Astrocyte of the spinal cord (primary cell): ENCODE measurements at regions not wholly inside any gene's neighbourhood (a gene's known extent, or its start where the extent isn't known, plus 50 kb on each side); places are given as distances from the start of the nearest gene placed in this dataset.

ENCODE experiments used
- DNase-seq: peaks from one replicate; pipeline ENCODE4 v3.0.0; 2011; ENCODE audit warnings: low read depth, low spot score
- H3K4me3 ChIP-seq: 2 replicates; pipeline ENCODE4 v1.5.1; 2011; ENCODE audit warnings: low read depth, mild to moderate bottlenecking, low read length, moderate library complexity
- CTCF ChIP-seq: IDR thresholded peaks from 2 replicates; pipeline ENCODE4 v1.5.1; 2012; ENCODE audit warnings: low read depth, mild to moderate bottlenecking, low read length, inconsistent platforms
- in situ Hi-C: cut with HindIII; loops from 2 replicates; pipeline ENCODE4 v1.10.0; 2017; ENCODE audit warnings: low sequenced_read_pairs

GRCh38 chr1:88291611-88292354, 392.3 kb upstream of the PKN2 start:
- no peak overlapping the region for H3K4me3 ChIP-seq
- DNase-seq: no peak
- in situ Hi-C loops: no loop called here
- no peak for TF ChIP-seq CTCF

- in situ Hi-C loops: no loop called here
- no peak for DNase-seq
- H3K4me3 ChIP-seq: no peak overlapping the region
- no peak for TF ChIP-seq CTCF
These were observed 390.3 kb upstream of the PKN2 start for GRCh38 chr1:88293691-88294190.

GRCh38 chr1:88296227-88296626, 387.8 kb upstream of the PKN2 start:
- H3K4me3 ChIP-seq: no peak overlapping the region
- no peak for TF ChIP-seq CTCF
- in situ Hi-C loops: no loop called here
- no peak for DNase-seq

GRCh38 chr1:88296642-88297041, 387.4 kb upstream of the PKN2 start:
- no peak for TF ChIP-seq CTCF
- H3K4me3 ChIP-seq: no peak overlapping the region
- in situ Hi-C loops: no loop called here
- no peak for DNase-seq

- DNase-seq: no peak
- H3K4me3 ChIP-seq: no peak overlapping the region
- in situ Hi-C loops: no loop called here
- no peak for TF ChIP-seq CTCF
These were observed 385.6 kb upstream of the PKN2 start for GRCh38 chr1:88298506-88298905.

GRCh38 chr1:88300752-88301263, 383.3 kb upstream of the PKN2 start:
- in situ Hi-C loops: no loop called here
- no peak overlapping the region for H3K4me3 ChIP-seq
- no peak for TF ChIP-seq CTCF
- no peak for DNase-seq
